Activated CD4-positive, alpha-beta T cell treated with anti-CD3 and anti-CD28 coated beads, Interleukin-2, Interleukin-4, amounts not matched to agents 100 ng/mL and 50 ng/mL, durations not matched to agents 16 hours and 8 hours (primary cell): ENCODE measurements at regions not wholly inside any gene's neighbourhood (a gene's known extent, or its start where the extent isn't known, plus 50 kb on each side); places are given as distances from the start of the nearest gene placed in this dataset.

Experiments
- DNase-seq: peaks from one replicate; pipeline ENCODE4 v3.0.0-alpha.2; 2020; ENCODE audit warnings: low spot score

DNA sequence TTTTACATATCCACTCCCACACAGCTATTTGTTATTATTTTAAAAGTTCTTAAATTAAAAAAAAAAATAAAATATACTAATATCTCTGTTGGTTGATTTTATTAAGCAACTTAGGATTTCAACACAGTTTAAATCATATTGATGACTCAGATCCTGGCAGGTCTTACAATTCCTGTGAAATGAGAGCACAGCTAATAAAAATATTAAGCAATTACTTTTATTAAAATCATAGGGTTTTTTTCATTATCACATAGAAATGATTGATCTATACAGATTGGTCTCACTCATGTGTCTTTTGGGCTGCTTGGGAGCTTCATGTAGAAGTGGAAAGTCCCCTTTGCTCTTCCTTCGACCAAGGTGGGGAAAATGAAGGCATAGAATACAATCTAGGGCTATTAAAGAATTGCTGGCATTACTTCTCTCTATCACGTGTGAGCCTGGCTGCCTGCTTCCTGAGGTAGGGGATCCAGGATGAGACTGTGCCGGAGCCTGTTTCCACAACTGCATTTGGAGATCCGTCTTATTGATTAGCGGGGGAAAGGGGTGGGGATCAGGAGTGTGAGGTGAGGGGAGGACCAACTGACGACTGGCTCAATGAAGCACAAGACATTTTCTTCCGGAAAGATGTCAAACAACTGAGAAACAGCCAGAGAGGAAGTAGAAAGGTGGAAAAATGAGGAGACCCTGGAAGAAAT lies 858.0 kb downstream of the USP25 start:
- DNase-seq = no peak

- DNase-seq = no peak
Observed at GRCh38 chr21:16588433-16588860, 858.7 kb downstream of the USP25 start.

- DNase-seq = no peak
Observed at GRCh38 chr21:16589006-16589898, 859.5 kb downstream of the USP25 start.

DNA sequence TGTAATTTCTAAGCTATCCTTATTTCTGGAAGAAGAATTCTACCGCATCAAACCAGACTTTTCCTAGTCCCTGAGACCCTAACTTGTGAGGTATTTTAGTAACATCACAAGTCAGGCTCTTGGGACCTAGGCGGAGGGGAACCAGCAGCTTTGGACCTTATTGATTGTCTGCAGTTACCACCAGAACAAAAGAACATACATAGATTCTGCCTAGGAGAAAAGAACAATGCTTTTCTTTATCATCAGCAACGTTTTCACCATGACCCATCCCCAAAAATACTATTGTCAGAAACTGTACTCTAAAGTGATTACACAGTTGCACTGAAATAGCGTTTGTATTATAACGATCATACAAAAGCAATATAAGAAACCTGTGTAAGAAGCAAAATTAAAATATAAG lies 860.4 kb downstream of the USP25 start:
- no peak for DNase-seq

GRCh38 chr21:16590641-16591292 lies 861.0 kb downstream of the USP25 start:
- no peak for DNase-seq

- DNase-seq = no peak
Observed at GRCh38 chr21:16592381-16592780, 862.6 kb downstream of the USP25 start.

- no peak for DNase-seq
Observed at GRCh38 chr21:16594191-16594590, 864.4 kb downstream of the USP25 start.

GRCh38 chr21:16596369-16596768 lies 866.6 kb downstream of the USP25 start:
- no peak for DNase-seq

DNA sequence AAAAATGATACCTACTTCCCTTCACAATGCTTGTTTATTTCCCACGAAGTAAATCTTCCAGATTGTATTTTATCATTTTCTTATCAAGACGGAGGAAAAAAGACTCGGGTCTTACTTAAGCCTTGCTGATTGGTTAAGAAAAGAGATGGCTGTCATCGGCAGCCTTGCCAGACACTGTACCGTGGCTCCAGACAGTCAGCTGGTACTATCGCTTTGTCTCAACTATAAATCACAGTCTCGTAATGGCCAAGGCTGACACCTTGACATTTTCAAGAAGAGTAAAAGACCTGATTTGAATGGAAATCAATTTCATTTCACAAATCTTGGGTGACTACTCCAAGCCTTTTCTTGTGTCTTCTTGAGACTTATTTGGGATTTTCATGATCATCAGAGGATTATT lies 868.0 kb downstream of the USP25 start:
- DNase-seq = no peak

- DNase-seq = no peak
Observed at GRCh38 chr21:16605597-16605996, 875.8 kb downstream of the USP25 start.

DNA sequence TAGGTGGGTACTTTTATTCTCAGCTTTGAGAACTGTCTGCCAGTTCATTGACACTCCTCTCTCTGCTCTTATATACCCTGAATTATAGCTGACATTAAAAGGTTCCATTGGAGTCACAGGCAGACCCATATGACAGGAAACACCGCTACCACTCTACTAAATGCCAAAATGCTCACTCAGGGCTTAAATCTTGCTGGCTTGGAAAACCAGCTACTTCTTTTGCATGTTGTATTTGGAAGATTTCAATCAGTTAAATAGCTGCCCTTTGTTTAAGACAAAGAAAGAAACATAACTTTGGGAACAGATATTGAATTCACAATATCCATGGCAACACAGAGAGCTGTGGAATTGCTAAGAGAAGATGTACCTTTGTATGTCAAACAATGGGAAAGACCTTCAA lies 876.5 kb downstream of the USP25 start:
- DNase-seq = no peak

GRCh38 chr21:16608209-16608830 lies 878.5 kb downstream of the USP25 start:
- DNase-seq = no peak

DNA sequence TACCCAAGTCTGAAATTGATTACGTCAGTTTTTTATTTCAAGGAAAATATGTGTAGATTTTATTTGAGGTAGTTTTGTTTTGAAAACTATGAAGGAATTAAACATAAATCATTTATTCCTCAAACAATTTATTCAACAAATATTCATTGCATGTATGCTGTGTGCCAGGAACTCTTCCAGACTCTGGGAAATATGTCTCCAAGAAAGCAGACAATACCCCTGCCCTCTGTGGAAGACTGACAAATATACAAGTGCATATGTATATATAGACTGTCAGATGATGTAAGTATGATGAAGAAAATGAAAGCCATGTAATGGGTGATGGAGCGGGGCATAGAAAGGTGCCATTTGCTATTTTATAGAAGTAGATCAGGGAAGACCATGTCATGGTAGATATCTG lies 889.5 kb downstream of the USP25 start:
- DNase-seq = no peak

DNA sequence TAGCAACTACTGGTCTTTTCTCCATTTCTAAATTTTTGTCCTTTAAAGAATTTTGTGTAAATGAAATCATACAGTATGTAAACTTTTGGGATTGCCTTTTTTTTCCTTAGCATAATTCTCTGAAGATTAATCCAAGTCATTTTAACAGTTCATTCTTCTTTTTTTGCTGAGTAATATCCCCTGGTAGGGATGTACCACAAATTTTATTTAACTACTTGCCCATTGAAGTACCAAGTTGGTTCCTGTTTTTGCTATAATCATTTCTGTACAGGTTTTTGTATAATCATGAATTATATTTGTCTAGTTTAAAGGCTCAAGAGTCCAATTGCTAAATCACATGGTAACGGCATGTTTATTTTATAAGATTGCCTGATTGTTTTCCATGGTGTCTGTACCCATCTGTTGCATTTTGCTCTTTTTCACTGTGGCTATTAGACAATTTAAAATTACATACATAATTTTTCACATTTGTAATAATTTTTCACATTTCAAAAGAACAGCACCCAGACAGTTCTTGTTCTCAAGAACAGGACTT lies 891.1 kb downstream of the USP25 start:
- DNase-seq = no peak

DNA sequence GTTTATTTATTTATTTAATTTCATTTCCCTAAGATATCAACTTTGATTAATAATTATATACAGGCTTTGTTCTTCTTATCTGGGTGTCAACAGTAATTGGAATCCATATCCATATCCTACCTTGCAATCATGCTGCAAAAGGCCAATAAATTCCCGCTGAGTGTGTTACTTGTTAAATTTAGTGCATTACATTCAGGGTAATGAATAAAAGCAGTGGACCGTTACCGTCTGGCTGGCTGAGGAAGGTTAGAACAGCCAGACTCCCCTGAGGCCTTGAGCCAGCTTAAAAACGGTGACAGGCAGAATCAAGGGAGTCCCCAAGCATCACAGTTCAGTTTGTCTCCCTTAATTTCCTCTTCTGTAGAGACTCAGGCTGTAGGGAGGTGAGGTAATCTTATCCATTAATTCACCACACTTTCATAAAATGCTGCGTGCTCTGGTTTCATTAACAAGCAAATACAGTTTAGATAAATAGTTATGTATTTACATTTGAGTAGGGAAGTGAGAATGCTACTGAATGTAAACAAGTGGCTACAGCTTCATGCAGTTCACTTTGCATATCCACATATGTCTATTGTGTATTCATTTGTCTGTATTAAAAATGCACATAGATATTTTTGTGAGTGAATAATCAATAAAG lies 888.2 kb upstream of the CXADR start:
- DNase-seq = no peak

- no peak for DNase-seq
Observed at GRCh38 chr21:16625491-16625890, 887.4 kb upstream of the CXADR start.

DNA sequence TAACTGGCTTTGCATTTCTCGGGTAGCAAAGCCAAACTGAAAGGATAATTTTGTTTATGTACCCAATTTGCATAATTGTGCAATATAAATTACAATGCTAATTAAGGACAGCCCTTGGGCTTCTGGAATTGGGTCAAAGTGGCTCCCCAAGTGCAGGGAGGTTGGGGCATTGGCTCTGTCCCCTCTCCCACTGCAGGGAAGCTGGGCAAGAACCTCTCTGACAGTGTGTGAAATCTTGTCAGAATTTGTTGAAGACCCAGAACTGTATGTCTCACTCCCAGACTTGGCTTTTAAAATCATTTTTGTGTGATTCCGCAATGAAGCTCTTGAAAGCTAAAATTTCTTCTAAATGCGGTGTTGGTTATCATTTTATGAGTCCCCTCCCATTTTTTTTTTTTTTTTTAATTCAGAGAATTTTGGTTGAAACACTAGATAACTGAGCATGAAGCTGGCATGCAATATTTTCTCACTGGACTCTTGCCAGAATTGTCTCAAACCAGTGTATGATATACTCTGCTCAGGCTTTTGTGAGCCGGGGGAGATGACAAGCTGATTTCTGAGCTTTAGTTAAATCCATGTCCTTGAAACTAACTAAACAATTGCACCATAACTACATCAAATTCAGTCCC lies 878.9 kb upstream of the CXADR start:
- no peak for DNase-seq

DNA sequence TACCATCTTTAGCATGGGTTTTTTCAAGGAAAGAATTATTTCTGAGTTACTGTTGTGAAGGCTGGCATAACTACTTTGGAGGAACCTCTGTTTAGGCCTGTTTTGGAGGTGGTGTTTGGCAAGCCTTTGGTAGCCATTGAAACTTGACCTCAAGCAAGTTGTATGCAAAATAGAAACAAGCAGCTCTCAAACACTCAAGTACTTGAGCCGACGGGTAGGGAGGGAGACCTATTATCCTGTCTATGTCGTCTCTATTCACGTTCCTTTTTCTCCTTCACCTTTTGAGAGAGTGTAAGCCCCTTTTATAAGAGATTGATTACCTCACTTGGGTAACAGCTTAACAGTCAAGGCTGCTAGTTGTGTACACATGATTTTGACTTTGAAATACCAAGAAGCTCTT lies 878.3 kb upstream of the CXADR start:
- no peak for DNase-seq

GRCh38 chr21:16640297-16641027 lies 872.4 kb upstream of the CXADR start:
- no peak for DNase-seq

- no peak for DNase-seq
Observed at GRCh38 chr21:16642353-16642752, 870.5 kb upstream of the CXADR start.

GRCh38 chr21:16644685-16645084 lies 868.2 kb upstream of the CXADR start:
- DNase-seq = no peak
